CD4-positive, alpha-beta T cell (primary cell): ENCODE measurements at regions not wholly inside any gene's neighbourhood (a gene's known extent, or its start where the extent isn't known, plus 50 kb on each side); places are given as distances from the start of the nearest gene placed in this dataset.

Experiments
- ATAC-seq: fragments of 200-7000 bp; cut with Tn5 transposase; one replicate; pipeline ENCODE4 v1.10.0; 2022; ENCODE audit warnings: mild to moderate bottlenecking; ENCODE audit not compliant: poor library complexity
- CTCF ChIA-PET: fragments of 350-600 bp; sonication (Branson Sonifier 250); formaldehyde crosslinking; loops from one replicate; lab custom pipeline; 2021; ENCODE audit warnings: antibody characterized with exemption, inconsistent platforms; lab: Charles Lee
- POLR2A ChIA-PET: fragments of 350-600 bp; sonication (Branson Sonifier 250); formaldehyde crosslinking; loops from one replicate; lab custom pipeline; 2021; ENCODE audit warnings: antibody characterized with exemption, inconsistent platforms; lab: Charles Lee
- DNase-seq, 14 experiments: peaks; one replicate each; pipeline ENCODE4 v3.0.0-alpha.2; 2013 to 2020; ENCODE audit warnings: mixed read lengths in 2 of 14
- H3K27ac ChIP-seq, 2 donors: one replicate each; pipeline versions ENCODE4 v1.5.1 to v1.7.0; 2013; ENCODE audit warnings: low read length in 2 of 2, low read depth in 1 of 2, mild to moderate bottlenecking in 1 of 2
- H3K27me3 ChIP-seq, 2 experiments: 1 replicate in 1 of 2; 2 replicates in 1 of 2; pipeline versions ENCODE4 v1.6.1 to v1.7.0; 2013; ENCODE audit warnings: low read length in 2 of 2, control low read depth in 1 of 2, mild to moderate bottlenecking in 1 of 2, moderate library complexity in 1 of 2; ENCODE audit not compliant: insufficient read depth in 2 of 2, control insufficient read depth in 1 of 2
- H3K36me3 ChIP-seq: one replicate; pipeline ENCODE4 v1.6.1; 2013; ENCODE audit warnings: low read length, control low read depth; ENCODE audit not compliant: insufficient read depth
- H3K4me1 ChIP-seq: one replicate; pipeline ENCODE4 v1.6.1; 2013; ENCODE audit warnings: low read length, control low read depth; ENCODE audit not compliant: insufficient read depth
- H3K4me3 ChIP-seq: one replicate; pipeline ENCODE4 v1.5.1; 2013; ENCODE audit warnings: mild to moderate bottlenecking, low read length, moderate library complexity
- H3K9me3 ChIP-seq, 2 experiments: 1 replicate in 1 of 2; 2 replicates in 1 of 2; pipeline versions ENCODE4 v1.6.1 to v1.7.0; 2013; ENCODE audit warnings: low read length in 2 of 2, mild to moderate bottlenecking in 2 of 2, control low read depth in 1 of 2, moderate library complexity in 1 of 2; ENCODE audit not compliant: control insufficient read depth in 1 of 2, insufficient read depth in 1 of 2
- H3K27ac Mint-ChIP-seq: one replicate; pipeline ENCODE4 v1.8.0; 2020; ENCODE audit warnings: mixed read lengths
- H3K27me3 Mint-ChIP-seq: one replicate; pipeline ENCODE4 v1.8.0; 2021; ENCODE audit warnings: mixed read lengths
- H3K36me3 Mint-ChIP-seq: one replicate; pipeline ENCODE4 v1.8.0; 2021; ENCODE audit warnings: low read depth, mixed read lengths
- H3K4me1 Mint-ChIP-seq: one replicate; pipeline ENCODE4 v1.8.0; 2021; ENCODE audit warnings: low read depth, mixed read lengths
- H3K4me3 Mint-ChIP-seq: one replicate; pipeline ENCODE4 v1.8.0; 2020; ENCODE audit warnings: mild to moderate bottlenecking, mixed read lengths
- H3K9me3 Mint-ChIP-seq: one replicate; pipeline ENCODE4 v1.8.0; 2020; ENCODE audit warnings: mixed read lengths
- CTCF ChIP-seq: fragments of 200-600 bp; IDR thresholded peaks from one replicate; pipeline ENCODE4 v1.8.0; 2022; ENCODE audit warnings: antibody characterized with exemption, mild to moderate bottlenecking
- intact Hi-C, 2 experiments: fragments of 100-400 bp; cut with DNase I in 1 of 2; cut with micrococcal nuclease in 1 of 2; formaldehyde crosslinking; loops; one replicate each; pipeline versions ENCODE4 v1.15.1 to v1.9.0; 2023 to 2025; cut with DNase I, micrococcal nuclease

GRCh38 chr5:54616518-54617220 is 99.1 kb downstream of the SNX18 start:
- TF ChIP-seq CTCF: no peak
- Histone ChIP-seq H3K4me3 (no peak overlapping the region), H3K9me3 (no peaks in the 10 kb centered on the region), H3K36me3 (no peaks in the 10 kb centered on the region), H3K27ac (no peak overlapping the region), H3K27me3 (no peaks in the 10 kb centered on the region), H3K4me1 (peaks cover 5% of the 10 kb centered on the region)
- ATAC-seq (no peak), DNase-seq (no peak)
- intact Hi-C loops: no loop called here
- no peak overlapping the region for H3K4me3 Mint-ChIP-seq
- H3K27ac Mint-ChIP-seq: peak overlapping the region; percentile 16
- H3K4me1 Mint-ChIP-seq: peaks cover 21% of the 10 kb centered on the region
- no peaks in the 10 kb centered on the region for H3K36me3 Mint-ChIP-seq
- H3K27me3 Mint-ChIP-seq: no peaks in the 10 kb centered on the region
- ChIA-PET CTCF (no interaction called here), POLR2A (interaction anchor here (1.8 kb wide), 1 partner anchor 29 kb away, joined by 12 read pairs; no protein-coding TSS in a partner anchor)
- H3K9me3 Mint-ChIP-seq: no peaks in the 10 kb centered on the region

- Mint-ChIP-seq H3K27ac (no peak overlapping the region), H3K4me1 (peaks cover 28% of the 10 kb centered on the region), H3K36me3 (no peaks in the 10 kb centered on the region), H3K9me3 (no peaks in the 10 kb centered on the region), H3K27me3 (no peaks in the 10 kb centered on the region), H3K4me3 (no peak overlapping the region)
- intact Hi-C loops: no loop called here
- ChIA-PET POLR2A (interaction anchor here (1.8 kb wide), 1 partner anchor 30 kb away, joined by 12 read pairs; no protein-coding TSS in a partner anchor), CTCF (no interaction called here)
- no peak for TF ChIP-seq CTCF
- DNase-seq (peak in 1 of 14 experiments; percentile 29), ATAC-seq (no peak)
- H3K27me3 ChIP-seq: no peaks in the 10 kb centered on the region
- no peaks in the 10 kb centered on the region for H3K9me3 ChIP-seq
- no peak overlapping the region for H3K4me3 ChIP-seq
- H3K36me3 ChIP-seq: no peaks in the 10 kb centered on the region
- no peak overlapping the region for H3K27ac ChIP-seq
- peaks cover 12% of the 10 kb centered on the region for H3K4me1 ChIP-seq
Measured at GRCh38 chr5:54616031-54616430, 98.5 kb downstream of the SNX18 start.

GRCh38 chr5:54615381-54615780 is 97.8 kb downstream of the SNX18 start:
- Histone ChIP-seq H3K36me3 (no peaks in the 10 kb centered on the region), H3K4me1 (peaks cover 12% of the 10 kb centered on the region), H3K27me3 (no peaks in the 10 kb centered on the region), H3K27ac (no peak overlapping the region), H3K9me3 (no peaks in the 10 kb centered on the region), H3K4me3 (no peak overlapping the region)
- Mint-ChIP-seq H3K4me1 (peaks cover 34% of the 10 kb centered on the region), H3K4me3 (no peak overlapping the region), H3K9me3 (no peaks in the 10 kb centered on the region), H3K27ac (no peak overlapping the region), H3K27me3 (no peaks in the 10 kb centered on the region), H3K36me3 (no peaks in the 10 kb centered on the region)
- intact Hi-C loops: no loop called here
- POLR2A ChIA-PET: interaction anchor here (1.8 kb wide), 1 partner anchor 31 kb away, joined by 12 read pairs; no protein-coding TSS in a partner anchor
- DNase-seq (no peak), ATAC-seq (no peak)
- no peak for TF ChIP-seq CTCF
- CTCF ChIA-PET: no interaction called here
